GM12892 (cell line): ENCODE measurements at regions not wholly inside any gene's neighbourhood (a gene's known extent, or its start where the extent isn't known, plus 50 kb on each side); places are given as distances from the start of the nearest gene placed in this dataset.

Experiments
- POLR2A ChIP-seq: IDR thresholded peaks from 2 replicates; pipeline ENCODE4 v1.6.1; 2011; ENCODE audit warnings: low read depth, low read length, control low read depth
- POLR2AphosphoS5 ChIP-seq: IDR thresholded peaks from 2 replicates; pipeline ENCODE4 v1.6.1; 2011; ENCODE audit warnings: low read depth, low read length, control low read depth
- TAF1 ChIP-seq: IDR thresholded peaks from 2 replicates; pipeline ENCODE4 v1.6.1; 2011; ENCODE audit warnings: low read depth, mild to moderate bottlenecking, control low read depth, low read length, borderline replicate concordance

GRCh38 chr7:131921016-131921415, 364.6 kb upstream of the PODXL start:
- TF ChIP-seq POLR2A (no peak), POLR2AphosphoS5 (no peak), TAF1 (no peak)
